Sigmoid colon (tissue), 6 donors: ENCODE measurements at regions not wholly inside any gene's neighbourhood (a gene's known extent, or its start where the extent isn't known, plus 50 kb on each side); places are given as distances from the start of the nearest gene placed in this dataset.

Experiments
- DNase-seq: peaks from one replicate; pipeline ENCODE4 v3.0.0-alpha.2; 2019
- H3K27ac ChIP-seq, 4 donors: fragments of 200-600 bp; sonication (generic); one replicate each; pipeline ENCODE4 v1.5.1; 2016 to 2019; ENCODE audit warnings: mild to moderate bottlenecking in 1 of 4
- H3K27me3 ChIP-seq, 3 donors: fragments of 200-600 bp; sonication (generic); one replicate each; pipeline ENCODE4 v1.5.1; 2019; ENCODE audit warnings: mild to moderate bottlenecking in 1 of 3
- H3K36me3 ChIP-seq, 4 donors: fragments of 200-600 bp; sonication (generic); one replicate each; pipeline ENCODE4 v1.5.1; 2016 to 2019
- H3K4me1 ChIP-seq, 4 donors: fragments of 200-600 bp; sonication (generic); one replicate each; pipeline ENCODE4 v1.5.1; 2017 to 2019
- H3K4me3 ChIP-seq, 4 donors: fragments of 200-600 bp; sonication (generic); one replicate each; pipeline ENCODE4 v1.5.1; 2017 to 2019; ENCODE audit warnings: mild to moderate bottlenecking in 2 of 4, moderate library complexity in 1 of 4
- H3K9me3 ChIP-seq, 4 donors: fragments of 200-600 bp in 3 of 4; sonication (generic) in 3 of 4; one replicate each; pipeline versions ENCODE4 v1.5.1 to v1.6.1; 2013 to 2019
- CTCF ChIP-seq, 4 experiments: fragments of 450-650 bp in 3 of 4; fragments of 200-600 bp in 1 of 4; IDR thresholded peaks; one replicate each; pipeline ENCODE4 v1.5.1; 2016 to 2019; ENCODE audit warnings: antibody characterized with exemption in 4 of 4, mild to moderate bottlenecking in 3 of 4, moderate library complexity in 2 of 4
- EP300 ChIP-seq, 4 donors: sonication (generic); formaldehyde crosslinking; IDR thresholded peaks; one replicate each; pipeline ENCODE4 v1.6.1; 2017; ENCODE audit warnings: antibody characterized with exemption in 4 of 4
- POLR2A ChIP-seq, 2 donors: fragments of 450-650 bp; IDR thresholded peaks; one replicate each; pipeline ENCODE4 v1.6.1; 2016; ENCODE audit warnings: antibody characterized with exemption in 2 of 2, mild to moderate bottlenecking in 2 of 2, moderate library complexity in 2 of 2
- POLR2AphosphoS5 ChIP-seq, 4 donors: sonication (generic); formaldehyde crosslinking; IDR thresholded peaks; one replicate each; pipeline ENCODE4 v1.6.1; 2017; ENCODE audit warnings: antibody characterized with exemption in 4 of 4
- WGBS, 2 donors: extraction: QIAGEN DNeasy Blood & Tissue Kit; methylation state at CpG; one replicate each; pipeline ENCODE4 v1.1.7; 2013; 5-methylcytosine and 5-hydroxymethylcytosine counted together
- intact Hi-C: fragments of 100-400 bp; cut with DNase I; formaldehyde crosslinking; loops from one replicate; pipeline ENCODE4 v1.15.1; 2023
- donor health status: healthy with polysubstance abuse.
- donor health status: healthy.

- TF ChIP-seq EP300 (IDR thresholded peaks at IDR 0.05): no peak
- TF ChIP-seq POLR2A (IDR thresholded peaks at IDR 0.05): no peak
- TF ChIP-seq CTCF (IDR thresholded peaks at IDR 0.05): no peak
- TF ChIP-seq POLR2AphosphoS5 (IDR thresholded peaks at IDR 0.05): no peak
- intact Hi-C loops: no loop called here
- Histone ChIP-seq H3K4me1 (no peaks in the 10 kb centered on the region), H3K27ac (no peak overlapping the region), H3K9me3 (no peaks in the 10 kb centered on the region), H3K36me3 (no peaks in the 10 kb centered on the region), H3K27me3 (no peaks in the 10 kb centered on the region), H3K4me3 (no peak overlapping the region)
- no peak for DNase-seq
- 82 to 88% methylated on average over 3 of the region's 3 CpGs for WGBS, 2 donors
These were observed 155.8 kb upstream of the FAT4 start for GRCh38 chr4:125159001-125159400.

- no peak for TF ChIP-seq POLR2AphosphoS5 (IDR thresholded peaks at IDR 0.05)
- TF ChIP-seq POLR2A (IDR thresholded peaks at IDR 0.05): no peak
- TF ChIP-seq EP300 (IDR thresholded peaks at IDR 0.05): no peak
- no peak for TF ChIP-seq CTCF (IDR thresholded peaks at IDR 0.05)
- intact Hi-C loops: no loop called here
- H3K27me3 ChIP-seq: no peaks in the 10 kb centered on the region
- no peaks in the 10 kb centered on the region for H3K9me3 ChIP-seq
- no peak for DNase-seq
- no peaks in the 10 kb centered on the region for H3K4me1 ChIP-seq
- H3K36me3 ChIP-seq: no peaks in the 10 kb centered on the region
- H3K27ac ChIP-seq: no peak overlapping the region
- H3K4me3 ChIP-seq: no peak overlapping the region
These were observed 159.5 kb upstream of the FAT4 start for GRCh38 chr4:125155251-125155650.

GRCh38 chr4:125140966-125141495 is 173.7 kb upstream of the FAT4 start:
- Histone ChIP-seq H3K36me3 (no peaks in the 10 kb centered on the region), H3K9me3 (no peaks in the 10 kb centered on the region), H3K27me3 (no peaks in the 10 kb centered on the region), H3K4me1 (no peaks in the 10 kb centered on the region), H3K4me3 (no peak overlapping the region), H3K27ac (no peak overlapping the region)
- no peak for DNase-seq
- intact Hi-C loops: no loop called here
- TF ChIP-seq POLR2AphosphoS5 (IDR thresholded peaks at IDR 0.05) (no peak), POLR2A (IDR thresholded peaks at IDR 0.05) (no peak)
- WGBS, 2 donors: 62 to 77% methylated on average over 4 of the region's 4 CpGs

- H3K36me3 ChIP-seq: no peaks in the 10 kb centered on the region
- no peak for DNase-seq
- no peak overlapping the region for H3K27ac ChIP-seq
- H3K4me1 ChIP-seq: no peaks in the 10 kb centered on the region
- no peak overlapping the region for H3K4me3 ChIP-seq
- no peaks in the 10 kb centered on the region for H3K9me3 ChIP-seq
- TF ChIP-seq CTCF (IDR thresholded peaks at IDR 0.05): no peak
- no peak for TF ChIP-seq POLR2A (IDR thresholded peaks at IDR 0.05)
- intact Hi-C loops: no loop called here
- H3K27me3 ChIP-seq: no peaks in the 10 kb centered on the region
- 78 to 86% methylated on average over 2 of the region's 2 CpGs for WGBS, 2 donors
These were observed 179.1 kb upstream of the FAT4 start for GRCh38 chr4:125135652-125136051.

GRCh38 chr4:125132729-125133128 is 182.0 kb upstream of the FAT4 start:
- DNase-seq: no peak
- 66 to 67% methylated on average over 2 of the region's 2 CpGs for WGBS, 2 donors
- Histone ChIP-seq H3K4me3 (no peak overlapping the region), H3K27ac (no peak overlapping the region), H3K9me3 (no peaks in the 10 kb centered on the region), H3K36me3 (no peaks in the 10 kb centered on the region), H3K27me3 (no peaks in the 10 kb centered on the region), H3K4me1 (no peaks in the 10 kb centered on the region)
- intact Hi-C loops: no loop called here
- TF ChIP-seq CTCF (IDR thresholded peaks at IDR 0.05) (no peak), POLR2A (IDR thresholded peaks at IDR 0.05) (no peak), EP300 (IDR thresholded peaks at IDR 0.05) (no peak), POLR2AphosphoS5 (IDR thresholded peaks at IDR 0.05) (no peak)
